MM.1S (cell line): ENCODE measurements at regions not wholly inside any gene's neighbourhood (a gene's known extent, or its start where the extent isn't known, plus 50 kb on each side); places are given as distances from the start of the nearest gene placed in this dataset.

Source experiments
- DNase-seq: peaks from one replicate; pipeline ENCODE4 v3.0.0-alpha.2; 2015
- H2AFZ ChIP-seq: fragments of 300-600 bp; sonication (generic); 2 replicates; pipeline ENCODE4 v1.6.0; 2016; ENCODE audit warnings: antibody characterized with exemption, low read length
- H3F3A ChIP-seq: fragments of 300-600 bp; sonication (generic); 2 replicates; pipeline ENCODE4 v1.6.1; 2016; ENCODE audit warnings: mild to moderate bottlenecking, antibody characterized with exemption, low read length, moderate library complexity, mixed read lengths; ENCODE audit not compliant: insufficient read depth
- H3K27ac ChIP-seq: fragments of 300-600 bp; sonication (generic); 2 replicates; pipeline ENCODE4 v1.5.1; 2016; ENCODE audit warnings: mild to moderate bottlenecking, low read length
- H3K27me3 ChIP-seq: fragments of 300-600 bp; sonication (generic); replicated peaks from 2 replicates; pipeline ENCODE4 v1.6.0; 2016; ENCODE audit warnings: low read length; ENCODE audit not compliant: insufficient read depth
- H3K36me3 ChIP-seq: fragments of 300-600 bp; sonication (generic); replicated peaks from 2 replicates; pipeline ENCODE4 v1.6.1; 2016; ENCODE audit warnings: mild to moderate bottlenecking, low read length, mixed read lengths; ENCODE audit not compliant: insufficient read depth
- H3K4me1 ChIP-seq: fragments of 300-600 bp; sonication (generic); 2 replicates; pipeline ENCODE4 v1.6.1; 2016; ENCODE audit warnings: low read length, mixed read lengths
- H3K4me2 ChIP-seq: fragments of 300-600 bp; sonication (generic); 2 replicates; pipeline ENCODE4 v1.6.0; 2016; ENCODE audit warnings: low read depth, low read length
- H3K4me3 ChIP-seq: fragments of 300-600 bp; sonication (generic); 2 replicates; pipeline ENCODE4 v1.5.1; 2016; ENCODE audit warnings: low read length, mixed read lengths
- H3K79me2 ChIP-seq: fragments of 300-600 bp; sonication (generic); 2 replicates; pipeline ENCODE4 v1.6.1; 2016; ENCODE audit warnings: mixed run types, low read length, mixed read lengths
- H3K9ac ChIP-seq: fragments of 300-600 bp; sonication (generic); 2 replicates; pipeline ENCODE4 v1.6.1; 2016; ENCODE audit warnings: low read length, mixed read lengths
- H3K9me2 ChIP-seq: fragments of 300-600 bp; sonication (generic); replicated peaks from 2 replicates; pipeline ENCODE4 v1.6.1; 2016; ENCODE audit warnings: mild to moderate bottlenecking, low read length, mixed read lengths; ENCODE audit not compliant: insufficient read depth
- H3K9me3 ChIP-seq: fragments of 300-600 bp; sonication (generic); replicated peaks from 2 replicates; pipeline ENCODE4 v1.6.1; 2016; ENCODE audit warnings: mild to moderate bottlenecking, low read length, mixed read lengths; ENCODE audit not compliant: insufficient read depth
- H4K20me1 ChIP-seq: fragments of 300-600 bp; sonication (generic); 2 replicates; pipeline ENCODE4 v1.6.1; 2016; ENCODE audit warnings: mild to moderate bottlenecking, low read length, moderate library complexity, mixed read lengths; ENCODE audit not compliant: insufficient read depth
- EZH2 ChIP-seq: fragments of 300-600 bp; sonication (generic); optimal IDR thresholded peaks from 2 replicates; pipeline ENCODE3; 2017; ENCODE audit warnings: low read depth, mild to moderate bottlenecking, antibody characterized with exemption, low read length, mixed read lengths
- EZH2phosphoT487 ChIP-seq: fragments of 300-600 bp; sonication (generic); IDR thresholded peaks from 2 replicates; pipeline ENCODE4 v1.6.1; 2018; ENCODE audit warnings: antibody characterized with exemption, low read length
- TF ChIP-seq, protein P1 (sequence below): fragments of 300-600 bp; sonication (generic); IDR thresholded peaks from 2 replicates; pipeline ENCODE4 v1.5.1; 2016; ENCODE audit warnings: antibody characterized with exemption, low read length, mixed read lengths

DNA sequence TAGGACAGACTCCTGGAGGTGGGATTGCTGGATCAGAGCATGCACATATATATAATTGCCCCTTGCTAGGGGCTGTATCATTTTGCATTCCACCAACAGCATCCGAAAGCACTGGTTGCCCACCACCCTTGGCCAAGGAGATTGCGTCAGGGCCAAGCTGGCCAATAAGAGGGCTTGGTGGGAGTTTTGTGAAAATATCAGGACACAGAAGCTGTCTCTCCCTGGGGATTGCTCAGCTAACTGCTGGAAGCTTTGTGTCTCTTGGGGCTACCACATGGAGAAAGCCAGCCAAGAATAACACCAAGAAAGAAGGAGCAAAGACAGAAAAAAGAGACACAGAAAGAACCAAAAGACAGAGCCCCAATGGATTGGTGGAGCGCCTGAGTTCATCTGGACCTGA, 90.6 kb upstream of the RALGAPA2 start:
- no peaks in the 10 kb centered on the region for H3K4me1 ChIP-seq
- no peak for TF ChIP-seq EZH2phosphoT487
- no peak for TF ChIP-seq EZH2
- TF ChIP-seq, protein P1, sequence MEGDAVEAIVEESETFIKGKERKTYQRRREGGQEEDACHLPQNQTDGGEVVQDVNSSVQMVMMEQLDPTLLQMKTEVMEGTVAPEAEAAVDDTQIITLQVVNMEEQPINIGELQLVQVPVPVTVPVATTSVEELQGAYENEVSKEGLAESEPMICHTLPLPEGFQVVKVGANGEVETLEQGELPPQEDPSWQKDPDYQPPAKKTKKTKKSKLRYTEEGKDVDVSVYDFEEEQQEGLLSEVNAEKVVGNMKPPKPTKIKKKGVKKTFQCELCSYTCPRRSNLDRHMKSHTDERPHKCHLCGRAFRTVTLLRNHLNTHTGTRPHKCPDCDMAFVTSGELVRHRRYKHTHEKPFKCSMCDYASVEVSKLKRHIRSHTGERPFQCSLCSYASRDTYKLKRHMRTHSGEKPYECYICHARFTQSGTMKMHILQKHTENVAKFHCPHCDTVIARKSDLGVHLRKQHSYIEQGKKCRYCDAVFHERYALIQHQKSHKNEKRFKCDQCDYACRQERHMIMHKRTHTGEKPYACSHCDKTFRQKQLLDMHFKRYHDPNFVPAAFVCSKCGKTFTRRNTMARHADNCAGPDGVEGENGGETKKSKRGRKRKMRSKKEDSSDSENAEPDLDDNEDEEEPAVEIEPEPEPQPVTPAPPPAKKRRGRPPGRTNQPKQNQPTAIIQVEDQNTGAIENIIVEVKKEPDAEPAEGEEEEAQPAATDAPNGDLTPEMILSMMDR = no peak
- no peak overlapping the region for H3K27ac ChIP-seq
- H3F3A ChIP-seq = no peaks in the 10 kb centered on the region
- no peaks in the 10 kb centered on the region for H3K79me2 ChIP-seq
- H4K20me1 ChIP-seq = no peaks in the 10 kb centered on the region
- H3K27me3 ChIP-seq = no peaks in the 10 kb centered on the region
- no peaks in the 10 kb centered on the region for H3K9me2 ChIP-seq
- H3K9me3 ChIP-seq = no peaks in the 10 kb centered on the region
- H3K36me3 ChIP-seq = no peaks in the 10 kb centered on the region
- H3K4me2 ChIP-seq = no peak overlapping the region
- no peak overlapping the region for H2AFZ ChIP-seq
- no peak for DNase-seq
- no peak overlapping the region for H3K9ac ChIP-seq
- H3K4me3 ChIP-seq = no peak overlapping the region

DNA sequence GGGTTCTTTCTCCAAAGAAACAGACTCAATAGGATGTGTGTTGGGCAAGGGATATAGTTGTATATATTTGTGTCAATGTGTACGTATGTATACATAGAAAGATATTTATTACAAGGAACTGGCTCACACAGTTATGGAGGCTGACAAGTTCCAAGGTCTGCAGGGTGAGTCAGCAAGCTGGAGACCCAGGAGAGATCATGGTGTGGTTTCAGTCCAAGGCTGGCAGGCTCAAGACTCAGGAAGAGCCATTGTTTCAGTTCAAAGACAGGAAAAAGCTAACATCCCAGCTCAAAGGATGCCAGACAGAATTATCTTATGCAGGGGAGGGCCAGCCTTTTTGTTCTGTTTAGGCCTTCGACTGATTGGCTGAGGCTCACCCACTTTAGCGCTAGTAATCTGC, 89.9 kb upstream of the RALGAPA2 start:
- Histone ChIP-seq H3K4me2 (no peak overlapping the region), H4K20me1 (no peaks in the 10 kb centered on the region), H3K9ac (no peak overlapping the region), H3K27me3 (no peaks in the 10 kb centered on the region), H3K79me2 (no peaks in the 10 kb centered on the region), H3F3A (no peaks in the 10 kb centered on the region), H3K4me1 (no peaks in the 10 kb centered on the region), H3K27ac (no peak overlapping the region), H3K36me3 (no peaks in the 10 kb centered on the region), H3K9me3 (no peaks in the 10 kb centered on the region), H3K4me3 (no peak overlapping the region), H3K9me2 (no peaks in the 10 kb centered on the region), H2AFZ (no peak overlapping the region)
- no peak for TF ChIP-seq EZH2phosphoT487
- no peak for TF ChIP-seq EZH2
- TF ChIP-seq, protein P1 = no peak
- no peak for DNase-seq

- Histone ChIP-seq H3K27ac (no peak overlapping the region), H3K9me2 (no peaks in the 10 kb centered on the region), H3K79me2 (no peaks in the 10 kb centered on the region), H3F3A (no peaks in the 10 kb centered on the region), H3K27me3 (no peaks in the 10 kb centered on the region), H3K4me2 (no peak overlapping the region), H3K9ac (no peak overlapping the region), H3K9me3 (no peaks in the 10 kb centered on the region), H3K4me1 (no peaks in the 10 kb centered on the region), H2AFZ (no peak overlapping the region), H4K20me1 (no peaks in the 10 kb centered on the region), H3K4me3 (no peak overlapping the region), H3K36me3 (no peaks in the 10 kb centered on the region)
- no peak for DNase-seq
- TF ChIP-seq, protein P1 = no peak
- no peak for TF ChIP-seq EZH2phosphoT487
- TF ChIP-seq EZH2 = no peak
These were observed 87.4 kb upstream of the RALGAPA2 start for GRCh38 chr20:20799716-20800312.
